ENCODE measurements at regions not wholly inside any gene's neighbourhood (a gene's known extent, or its start where the extent isn't known, plus 50 kb on each side); places are given as distances from the start of the nearest gene placed in this dataset.
"Not testable (repeated sequence)": the region's sequence is repeated elsewhere in the genome, so short reads cannot be mapped to it uniquely, and the experiment has no call there.

DNA sequence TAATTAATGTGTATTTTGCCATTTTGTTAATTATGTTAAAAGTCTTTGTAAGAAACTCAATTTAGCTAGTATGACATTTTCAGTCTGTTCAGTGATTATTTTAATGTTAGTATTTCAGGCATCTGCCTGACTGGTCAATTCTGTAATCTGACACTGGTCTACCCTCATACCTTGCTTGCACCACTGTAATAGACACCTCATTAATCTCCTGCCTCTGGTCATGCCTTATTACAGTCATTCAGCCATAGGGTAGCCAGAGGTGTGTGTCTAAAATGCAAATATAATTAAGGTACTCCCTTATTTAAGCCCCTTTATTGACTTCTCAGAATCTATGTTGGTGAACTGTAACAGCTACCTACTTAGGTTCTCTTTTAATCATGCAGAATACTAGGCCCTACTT lies 861.1 kb upstream of the IGFBP7 start:
- Mint-ChIP-seq H3K4me3 (no peak overlapping the region), H3K9me3 (peaks cover under 1 to 32% (median 11%) of the 10 kb centered on the region in 6 donors), H3K27me3 (ENCODE audit: low read depth in 3 of 3) (no peaks in the 10 kb centered on the region), H3K4me1 (no peaks in the 10 kb centered on the region), H3K27ac (no peak overlapping the region), H3K36me3 (no peaks in the 10 kb centered on the region)
- no peak for DNase-seq

DNA sequence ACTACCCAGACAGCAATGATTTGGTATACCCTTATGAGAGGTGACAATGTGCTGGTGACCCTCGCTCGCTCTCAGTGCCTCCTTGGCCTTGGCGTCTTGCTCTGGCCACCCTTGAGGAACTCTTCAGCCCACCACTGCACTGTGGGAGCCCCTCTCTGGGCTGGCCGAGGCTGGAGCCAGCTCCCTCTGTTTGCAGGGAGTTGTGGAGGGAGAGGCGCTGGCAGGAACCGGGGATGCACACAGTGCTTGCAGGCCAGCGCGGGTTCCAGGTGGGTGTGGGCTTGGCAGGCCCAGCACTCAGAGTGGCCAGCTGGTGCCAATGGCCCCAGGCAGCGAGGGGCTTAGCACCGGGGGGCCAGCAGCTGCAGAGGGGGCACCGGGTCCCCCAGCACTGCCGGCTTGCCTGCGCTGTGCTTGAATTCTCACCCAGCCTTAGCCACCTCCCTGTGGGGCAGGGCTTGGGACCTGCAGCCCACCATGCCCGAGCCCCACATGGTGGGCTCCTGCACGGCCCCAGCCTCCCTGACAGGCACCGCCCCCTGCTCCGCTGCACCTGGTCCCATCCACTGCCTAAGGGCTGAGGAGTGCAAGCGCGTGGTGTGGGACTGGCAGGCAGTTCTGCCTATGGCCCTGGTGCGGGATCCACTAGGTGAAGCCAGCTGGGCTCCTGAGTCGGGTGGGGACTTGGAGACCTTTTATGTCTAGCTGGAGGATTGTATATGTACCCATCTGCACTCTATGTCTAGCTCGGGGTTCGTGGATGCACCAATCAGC lies 857.0 kb upstream of the IGFBP7 start:
- Mint-ChIP-seq H3K27me3 (ENCODE audit: low read depth in 3 of 3) (peaks cover 0 to 2% (median 0%) of the 10 kb centered on the region in 3 donors), H3K9me3 (peaks cover 2 to 38% (median 16%) of the 10 kb centered on the region in 6 donors), H3K4me1 (no peaks in the 10 kb centered on the region), H3K36me3 (no peaks in the 10 kb centered on the region), H3K4me3 (no peak overlapping the region), H3K27ac (no peak overlapping the region)
- no peak for DNase-seq

DNA sequence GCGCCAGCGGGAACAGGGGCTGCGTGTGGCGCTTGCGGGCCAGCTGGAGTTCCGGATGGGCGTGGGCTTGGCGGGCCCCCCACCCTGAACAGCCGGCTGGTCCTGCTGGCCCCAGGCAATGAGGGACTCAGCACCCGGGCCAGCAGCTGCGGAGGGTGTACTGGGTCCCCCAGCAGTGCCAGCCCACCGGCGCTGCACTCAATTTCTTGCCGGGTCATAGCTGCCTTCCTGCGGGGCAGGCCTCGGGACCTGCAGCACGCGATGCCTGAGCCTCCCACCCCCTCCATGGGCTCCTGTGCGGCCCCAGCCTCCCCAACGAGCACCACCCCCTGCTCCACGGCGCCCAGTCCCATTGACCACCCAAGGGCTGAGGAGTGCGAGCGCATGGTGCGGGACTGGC lies 855.2 kb upstream of the IGFBP7 start:
- H3K4me3 Mint-ChIP-seq; H3K27ac Mint-ChIP-seq; H3K27me3 Mint-ChIP-seq (ENCODE audit: low read depth in 3 of 3); DNase-seq; H3K36me3 Mint-ChIP-seq; H3K4me1 Mint-ChIP-seq: not testable (repeated sequence)
- H3K9me3 Mint-ChIP-seq, result peaks cover 2 to 29% (median 13%) of the 10 kb centered on the region in 6 donors

DNA sequence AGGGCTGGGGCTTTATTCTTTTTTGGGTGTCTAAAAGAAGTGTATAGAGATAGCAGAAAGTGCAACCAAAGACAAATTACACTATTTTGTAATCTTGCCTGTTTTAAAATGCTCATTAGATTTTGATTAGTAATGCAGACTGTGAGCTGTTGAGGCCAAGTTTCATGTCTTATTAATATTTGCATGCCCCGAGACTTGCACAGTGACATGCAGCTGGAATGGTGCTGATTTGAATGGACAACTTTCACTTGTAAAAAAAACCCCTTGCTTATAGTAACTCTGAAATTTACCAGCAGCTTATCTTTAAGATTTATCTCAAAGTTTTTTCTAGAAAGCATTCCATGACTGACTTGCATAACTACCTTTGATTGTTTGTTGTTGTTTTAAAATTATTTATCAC lies 835.1 kb upstream of the IGFBP7 start:
- H3K27me3 Mint-ChIP-seq (ENCODE audit: low read depth in 3 of 3), result peaks cover 0 to 2% (median 0%) of the 10 kb centered on the region in 3 donors
- no peak for DNase-seq
- no peak overlapping the region for H3K27ac Mint-ChIP-seq
- H3K4me3 Mint-ChIP-seq, result no peak overlapping the region
- H3K9me3 Mint-ChIP-seq, result peaks cover 0 to 11% (median 2%) of the 10 kb centered on the region in 6 donors
- H3K36me3 Mint-ChIP-seq, result no peaks in the 10 kb centered on the region
- H3K4me1 Mint-ChIP-seq, result no peaks in the 10 kb centered on the region

DNA sequence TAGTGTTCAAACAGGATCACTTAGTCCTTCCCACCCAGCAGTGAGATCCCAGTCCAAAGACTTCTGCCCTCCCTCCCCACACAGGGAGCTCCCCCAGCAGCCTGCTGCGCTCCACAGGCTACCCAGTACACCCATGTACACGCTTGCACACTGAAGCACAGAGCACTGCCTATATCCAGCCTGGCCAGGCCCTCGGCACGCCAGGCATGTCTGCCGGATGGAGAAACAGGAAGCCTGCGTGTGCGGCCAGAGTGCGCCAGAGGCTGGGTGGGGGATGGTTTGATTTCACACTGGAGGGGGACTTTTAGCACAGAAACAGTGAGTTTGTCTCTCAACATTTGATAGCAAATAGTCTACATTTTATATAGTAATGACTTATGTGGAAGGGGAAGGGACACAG lies 833.5 kb upstream of the IGFBP7 start:
- H3K27me3 Mint-ChIP-seq (ENCODE audit: low read depth in 3 of 3), result peaks cover 0 to 2% (median 0%) of the 10 kb centered on the region in 3 donors
- H3K4me3 Mint-ChIP-seq, result no peak overlapping the region
- no peaks in the 10 kb centered on the region for H3K4me1 Mint-ChIP-seq
- no peaks in the 10 kb centered on the region for H3K36me3 Mint-ChIP-seq
- H3K9me3 Mint-ChIP-seq, result peaks cover 0 to 8% (median 2%) of the 10 kb centered on the region in 6 donors
- no peak overlapping the region for H3K27ac Mint-ChIP-seq
- no peak for DNase-seq

DNA sequence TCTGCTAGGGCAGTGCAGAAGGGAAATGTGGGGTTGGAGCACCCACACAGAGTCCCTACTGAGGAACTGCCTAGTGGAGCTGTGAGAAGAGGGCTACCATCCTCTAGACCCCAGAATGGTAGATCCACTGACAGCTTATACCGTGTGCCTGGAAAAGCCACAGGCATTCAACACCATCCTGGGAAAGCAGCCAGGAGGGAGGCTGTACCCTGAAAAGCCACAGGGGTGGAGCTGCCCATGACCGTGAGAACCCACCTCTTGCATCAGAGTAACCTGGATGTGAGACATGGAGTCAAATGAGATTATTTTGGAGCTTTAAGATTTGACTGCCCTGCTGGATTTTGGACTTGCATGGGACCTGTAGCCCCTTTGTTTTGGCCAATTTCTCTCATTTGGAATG lies 827.1 kb upstream of the IGFBP7 start:
- H3K27me3 Mint-ChIP-seq (ENCODE audit: low read depth in 3 of 3); H3K4me1 Mint-ChIP-seq; H3K4me3 Mint-ChIP-seq; H3K36me3 Mint-ChIP-seq; H3K27ac Mint-ChIP-seq; DNase-seq: not testable (repeated sequence)
- peaks cover 2 to 22% (median 7%) of the 10 kb centered on the region in 6 donors for H3K9me3 Mint-ChIP-seq

DNA sequence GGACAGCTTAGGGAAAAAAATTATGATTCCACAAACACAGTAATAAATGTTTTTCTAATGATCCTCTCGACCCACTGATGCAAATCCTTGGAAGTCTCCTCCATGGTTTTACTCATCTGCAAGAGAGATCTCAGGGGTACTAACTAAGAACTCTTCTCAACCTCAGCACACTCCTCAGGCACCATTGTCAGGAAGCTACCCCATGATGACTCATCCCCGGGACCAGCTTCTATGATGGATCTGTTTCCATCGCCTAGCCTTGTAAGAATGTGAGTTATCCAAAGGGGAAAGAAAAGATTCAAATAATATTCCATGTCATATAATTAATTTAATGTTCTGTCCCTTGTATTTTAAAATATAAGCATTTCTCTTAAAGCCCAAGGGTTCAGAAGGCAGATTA lies 816.1 kb upstream of the IGFBP7 start:
- Mint-ChIP-seq H3K4me3 (no peak overlapping the region), H3K9me3 (peaks cover 2 to 14% (median 11%) of the 10 kb centered on the region in 6 donors), H3K4me1 (no peaks in the 10 kb centered on the region), H3K27me3 (ENCODE audit: low read depth in 3 of 3) (peaks cover 0 to 2% (median 0%) of the 10 kb centered on the region in 3 donors), H3K36me3 (no peaks in the 10 kb centered on the region), H3K27ac (no peak overlapping the region)
- no peak for DNase-seq

DNA sequence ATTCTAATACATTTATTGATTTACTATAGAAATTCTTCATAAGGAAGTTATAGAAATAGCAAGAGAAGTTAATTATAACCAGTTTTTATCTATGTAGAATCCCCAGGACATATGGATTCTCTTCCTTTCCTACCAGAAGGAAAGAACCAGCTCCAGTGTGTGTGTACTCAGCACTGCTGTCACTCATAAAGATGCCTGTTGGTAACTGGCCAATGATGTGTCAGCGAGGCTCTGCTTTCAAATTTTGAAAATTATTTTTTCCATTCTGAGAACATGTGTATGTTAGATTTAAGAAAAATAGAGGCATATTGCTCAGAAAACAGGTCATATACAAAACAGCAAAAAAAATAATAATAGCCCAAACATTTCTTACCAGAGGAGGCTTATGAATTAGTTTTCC lies 814.8 kb upstream of the IGFBP7 start:
- no peaks in the 10 kb centered on the region for H3K4me1 Mint-ChIP-seq
- peaks cover 0 to 15% (median 11%) of the 10 kb centered on the region in 6 donors for H3K9me3 Mint-ChIP-seq
- H3K27ac Mint-ChIP-seq, result no peak overlapping the region
- DNase-seq, result no peak
- H3K27me3 Mint-ChIP-seq (ENCODE audit: low read depth in 3 of 3), result peaks cover 0 to 2% (median 0%) of the 10 kb centered on the region in 3 donors
- no peaks in the 10 kb centered on the region for H3K36me3 Mint-ChIP-seq
- no peak overlapping the region for H3K4me3 Mint-ChIP-seq

DNA sequence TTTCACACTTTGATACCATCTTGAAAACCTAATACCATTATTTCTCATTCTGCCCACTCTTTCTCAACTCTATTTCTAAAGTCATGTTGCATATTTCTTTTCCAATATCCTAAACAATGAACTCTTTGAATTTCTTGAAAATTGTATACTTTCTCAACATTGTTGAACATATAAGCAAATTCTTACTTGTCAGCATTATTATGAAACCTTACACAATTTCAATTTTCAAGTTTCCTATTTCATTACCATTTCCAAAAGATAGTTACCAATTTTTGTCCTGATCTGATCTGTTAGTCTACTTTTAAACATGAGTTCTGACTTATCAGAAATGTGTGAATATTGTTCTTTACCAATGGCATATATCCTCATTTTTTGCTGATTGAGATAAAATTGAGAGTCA lies 806.3 kb upstream of the IGFBP7 start:
- no peak overlapping the region for H3K4me3 Mint-ChIP-seq

DNA sequence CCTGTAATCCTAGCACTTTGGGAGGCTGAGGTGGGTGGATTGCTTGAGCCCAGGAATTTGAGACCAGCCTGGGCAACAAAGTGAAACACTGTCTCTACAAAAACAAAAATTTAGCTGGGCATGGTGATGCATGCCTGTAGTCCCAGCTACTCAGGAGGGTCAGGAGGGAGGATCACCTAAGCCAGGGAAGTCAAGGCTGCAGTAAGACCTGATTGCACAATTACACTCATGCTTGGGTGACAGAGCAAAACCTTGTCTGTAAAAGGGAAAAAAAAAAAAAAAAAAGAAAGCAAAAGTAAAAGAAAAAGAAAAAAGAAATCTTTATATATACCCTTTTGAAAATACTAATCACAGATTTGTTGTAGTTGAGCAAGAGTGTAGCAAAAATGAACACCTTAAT lies 801.0 kb upstream of the IGFBP7 start:
- Mint-ChIP-seq H3K36me3 (no peaks in the 10 kb centered on the region), H3K4me1 (no peaks in the 10 kb centered on the region), H3K27me3 (ENCODE audit: low read depth in 3 of 3) (no peaks in the 10 kb centered on the region), H3K27ac (no peak overlapping the region), H3K9me3 (peaks cover 0 to 22% (median 4%) of the 10 kb centered on the region in 6 donors), H3K4me3 (no peak overlapping the region)
- no peak for DNase-seq

More for the DNA sequence above, 806.3 kb upstream of the IGFBP7 start:
- H3K4me1 Mint-ChIP-seq, result no peaks in the 10 kb centered on the region
- H3K27ac Mint-ChIP-seq, result no peak overlapping the region
- no peaks in the 10 kb centered on the region for H3K27me3 Mint-ChIP-seq (ENCODE audit: low read depth in 3 of 3)
- peaks cover 5 to 20% (median 6%) of the 10 kb centered on the region in 6 donors for H3K9me3 Mint-ChIP-seq
- peaks cover 0 to 3% (median 0%) of the 10 kb centered on the region in 3 donors for H3K36me3 Mint-ChIP-seq
- DNase-seq, result no peak

DNA sequence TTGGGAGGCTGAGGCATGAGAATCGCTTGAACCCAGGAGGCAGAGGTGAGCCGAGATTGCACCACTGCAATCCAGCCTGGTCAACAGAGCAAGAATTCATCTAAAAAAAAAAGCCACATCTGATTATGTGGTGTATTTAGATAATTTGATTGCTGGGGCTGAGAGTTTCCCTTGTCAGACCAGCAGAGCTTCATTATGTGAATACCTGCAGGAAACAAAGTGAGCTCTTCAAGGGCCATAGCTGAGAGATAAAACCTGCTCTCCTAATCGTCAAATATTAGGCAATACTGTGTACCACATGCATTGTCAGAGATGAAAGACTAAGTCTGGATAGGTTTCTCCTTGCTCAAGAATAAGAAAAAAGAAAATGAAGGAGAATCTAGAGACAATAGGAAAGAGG lies 800.0 kb upstream of the IGFBP7 start:
- H3K4me1 Mint-ChIP-seq, result no peaks in the 10 kb centered on the region
- DNase-seq, result no peak
- H3K36me3 Mint-ChIP-seq, result no peaks in the 10 kb centered on the region
- H3K27ac Mint-ChIP-seq, result no peak overlapping the region
- no peak overlapping the region for H3K4me3 Mint-ChIP-seq
- H3K9me3 Mint-ChIP-seq, result peaks cover 0 to 24% (median 5%) of the 10 kb centered on the region in 6 donors
- H3K27me3 Mint-ChIP-seq (ENCODE audit: low read depth in 3 of 3), result no peaks in the 10 kb centered on the region

DNA sequence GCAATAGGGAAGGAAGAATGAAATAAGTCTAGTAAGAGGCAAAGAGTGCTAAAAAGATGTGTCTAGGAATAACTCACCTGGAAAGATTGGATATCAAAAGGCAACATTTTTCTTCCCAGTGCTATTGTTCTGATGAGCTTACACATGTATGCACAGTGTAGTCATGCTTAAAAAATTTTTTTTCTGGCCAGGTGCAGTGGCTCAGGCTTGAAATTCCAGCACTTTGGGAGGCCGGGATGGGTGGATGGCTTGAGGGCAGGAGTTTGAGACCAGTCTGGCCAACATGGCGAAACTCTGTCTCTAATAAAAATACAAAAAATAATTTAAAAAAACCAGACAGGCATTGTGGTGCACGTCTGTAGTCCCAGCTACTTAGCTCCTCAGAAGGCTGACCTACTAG lies 795.8 kb upstream of the IGFBP7 start:
- Mint-ChIP-seq H3K4me1 (no peaks in the 10 kb centered on the region), H3K27ac (no peak overlapping the region), H3K4me3 (no peak overlapping the region), H3K27me3 (ENCODE audit: low read depth in 3 of 3) (no peaks in the 10 kb centered on the region), H3K9me3 (peaks cover 0 to 15% (median 0%) of the 10 kb centered on the region in 6 donors), H3K36me3 (no peaks in the 10 kb centered on the region)
- no peak for DNase-seq

DNA sequence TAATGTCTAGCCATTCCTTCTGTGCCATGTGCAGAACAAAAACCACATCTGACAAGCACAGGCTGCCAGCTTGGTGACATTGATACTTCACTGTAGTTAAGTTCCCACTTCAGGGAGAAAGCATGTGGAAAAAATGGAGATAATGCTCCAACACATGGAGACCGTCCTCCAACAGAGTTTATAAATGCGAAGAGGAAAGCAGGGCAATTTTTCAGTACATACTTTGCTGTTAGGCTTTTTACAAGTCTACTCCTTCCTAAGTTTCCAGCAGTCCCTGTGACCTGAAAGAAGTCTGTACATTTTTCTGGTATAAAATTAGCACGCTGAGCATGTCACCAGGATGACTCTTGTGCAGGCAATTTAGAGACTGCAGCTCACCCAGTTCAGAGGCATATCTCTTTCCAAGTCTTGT lies 766.9 kb upstream of the IGFBP7 start:
- H3K27me3 Mint-ChIP-seq (ENCODE audit: low read depth in 3 of 3), result peaks cover 0 to 2% (median 1%) of the 10 kb centered on the region in 3 donors
- no peak overlapping the region for H3K4me3 Mint-ChIP-seq
- no peaks in the 10 kb centered on the region for H3K36me3 Mint-ChIP-seq
- no peak overlapping the region for H3K27ac Mint-ChIP-seq
- peaks cover 0 to 11% (median 3%) of the 10 kb centered on the region in 6 donors for H3K9me3 Mint-ChIP-seq
- H3K4me1 Mint-ChIP-seq, result no peaks in the 10 kb centered on the region
- DNase-seq, result no peak

DNA sequence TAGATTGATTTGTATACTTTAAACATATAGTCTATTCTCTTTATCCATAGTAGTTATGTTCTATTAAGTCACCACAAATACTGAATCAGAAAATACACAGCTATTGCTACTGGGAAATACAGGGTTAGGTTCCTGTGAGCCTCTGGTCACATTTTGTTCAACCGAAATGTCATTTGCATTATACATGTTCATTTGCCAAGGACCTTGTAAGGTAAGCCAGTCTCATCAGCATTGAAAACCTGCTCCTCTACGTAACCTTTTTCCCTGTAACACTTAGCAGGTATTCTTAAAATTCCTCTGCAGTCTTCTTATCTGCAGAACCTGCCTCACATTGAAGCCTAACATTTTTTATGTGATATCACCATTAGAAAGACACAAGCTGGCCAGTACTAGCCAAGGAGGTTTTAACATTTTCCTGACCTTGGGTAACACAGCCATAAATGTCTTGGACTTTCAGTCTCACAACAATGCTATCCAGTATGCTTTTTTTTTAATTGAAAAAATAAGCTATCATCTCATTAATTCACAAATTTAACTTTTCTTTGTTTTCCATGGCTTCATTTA lies 765.7 kb upstream of the IGFBP7 start:
- Mint-ChIP-seq H3K9me3 (peaks cover 0 to 14% (median under 1%) of the 10 kb centered on the region in 6 donors), H3K4me3 (no peak overlapping the region), H3K36me3 (no peaks in the 10 kb centered on the region), H3K27ac (no peak overlapping the region), H3K27me3 (ENCODE audit: low read depth in 3 of 3) (peaks cover 1 to 4% (median 2%) of the 10 kb centered on the region in 3 donors), H3K4me1 (no peaks in the 10 kb centered on the region)
- no peak for DNase-seq

Measured in immature natural killer cell (primary cell).